HepG2 (cell line): ENCODE measurements at regions not wholly inside any gene's neighbourhood (a gene's known extent, or its start where the extent isn't known, plus 50 kb on each side); places are given as distances from the start of the nearest gene placed in this dataset.

Source experiments
- ATAC-seq: fragments of 200-7000 bp; cut with Tn5 transposase; 3 replicates; pipeline ENCODE4 v1.9.1; 2020; ENCODE audit warnings: mild to moderate bottlenecking, moderate library complexity
- BruUV-seq: library from RNA; stranded (reverse); fragments of 400-500 nt; replicated peaks from 2 replicates; lab custom pipeline; 2021; lab: Mats Ljungman, UMichigan
- CTCF ChIA-PET: fragments of 300-600 bp; formaldehyde crosslinking; extraction: SDS; loops from one replicate; lab custom pipeline; 2021; ENCODE audit warnings: low total read pairs, inconsistent platforms, low intra/inter-chr PET ratio; lab: Yijun Ruan, JAX
- POLR2A ChIA-PET: fragments of 350-600 bp; sonication (Branson Sonifier 250); formaldehyde crosslinking; loops from one replicate; lab custom pipeline; 2020; ENCODE audit warnings: antibody characterized with exemption, inconsistent platforms; lab: Yijun Ruan, JAX
- DNase-seq: peaks from one replicate; pipeline ENCODE4 v3.0.0-alpha.2; 2015; ENCODE audit warnings: low spot score
- FAIRE-seq: peaks from 3 replicates; lab custom pipeline; 2011; peaks lifted over from hg19 to GRCh38; lab: Jason Lieb, UNC
- H2AFZ ChIP-seq: one replicate; pipeline ENCODE4 v1.6.1; 2011; ENCODE audit warnings: low read length, inconsistent platforms
- H3K27ac ChIP-seq: fragments of 300-600 bp; 3 replicates; pipeline ENCODE4 v1.8.0; 2011; ENCODE audit warnings: mixed run types, mild to moderate bottlenecking, mixed read lengths, low read length, inconsistent platforms; ENCODE audit not compliant: insufficient read depth; ENCODE audit errors: extremely low read length
- H3K27me3 ChIP-seq, 2 experiments: fragments of 200-600 bp in 1 of 2; 2 replicates in 1 of 2; 3 replicates in 1 of 2; pipeline versions ENCODE4 v1.6.0 to v1.8.0; 2011; ENCODE audit warnings: low read length in 2 of 2, mild to moderate bottlenecking in 2 of 2, moderate library complexity in 2 of 2, inconsistent platforms in 1 of 2; ENCODE audit not compliant: insufficient read depth in 2 of 2, control insufficient read depth in 1 of 2
- H3K36me3 ChIP-seq, 2 experiments: fragments of 200-600 bp in 1 of 2; replicated peaks in 1 of 2; 2 replicates in 1 of 2; 3 replicates in 1 of 2; pipeline versions ENCODE4 v1.5.1 to v1.8.0; 2011; ENCODE audit warnings: low read length in 2 of 2, inconsistent platforms in 1 of 2; ENCODE audit not compliant: insufficient read depth in 2 of 2, control insufficient read depth in 1 of 2
- H3K4me1 ChIP-seq: 2 replicates; pipeline ENCODE4 v1.5.1; 2012; ENCODE audit warnings: low read length, inconsistent platforms; ENCODE audit not compliant: insufficient read depth
- H3K4me2 ChIP-seq: 2 replicates; pipeline ENCODE4 v1.6.0; 2011; ENCODE audit warnings: low read depth, low read length, inconsistent platforms
- H3K4me3 ChIP-seq, 3 experiments: fragments of 200-600 bp in 1 of 3; sonication (generic), shearing (Covaris generic) in 1 of 3; replicated peaks in 1 of 3; 2 replicates each; pipeline ENCODE4 v1.5.1; 2011 to 2016; ENCODE audit warnings: low read length in 3 of 3, inconsistent platforms in 2 of 3, low read depth in 2 of 3, mild to moderate bottlenecking in 2 of 3, control low read depth in 1 of 3, mixed read lengths in 1 of 3; ENCODE audit not compliant: insufficient read depth in 1 of 3
- H3K79me2 ChIP-seq: one replicate; pipeline ENCODE4 v1.6.1; 2011; ENCODE audit warnings: low read length, inconsistent platforms; ENCODE audit not compliant: insufficient read depth
- H3K9ac ChIP-seq: 2 replicates; pipeline ENCODE4 v1.6.0; 2011; ENCODE audit warnings: mild to moderate bottlenecking, low read depth, low read length, inconsistent platforms; ENCODE audit not compliant: insufficient read depth
- H3K9me3 ChIP-seq: 2 replicates; pipeline ENCODE4 v1.5.1; 2012; ENCODE audit warnings: mild to moderate bottlenecking, low read length
- H4K20me1 ChIP-seq: 2 replicates; pipeline ENCODE4 v1.6.0; 2011; ENCODE audit warnings: inconsistent platforms, mild to moderate bottlenecking, low read length, moderate library complexity; ENCODE audit not compliant: insufficient read depth
- GZF1 ChIP-seq: sonication (generic); formaldehyde crosslinking; IDR thresholded peaks from 2 replicates; pipeline ENCODE4 v1.5.1; 2020; ENCODE audit warnings: mild to moderate bottlenecking, missing genetic modification reagents
- MED13 ChIP-seq: sonication (generic); formaldehyde crosslinking; IDR thresholded peaks from 2 replicates; pipeline ENCODE4 v1.5.0; 2020; ENCODE audit warnings: missing genetic modification reagents
- RBAK ChIP-seq: sonication (generic); formaldehyde crosslinking; IDR thresholded peaks from 2 replicates; pipeline ENCODE4 v1.5.1; 2020; ENCODE audit warnings: mild to moderate bottlenecking, missing genetic modification reagents
- ZNF609 ChIP-seq: sonication (generic); formaldehyde crosslinking; IDR thresholded peaks from 2 replicates; pipeline ENCODE4 v1.4.0; 2020; ENCODE audit warnings: mild to moderate bottlenecking, missing genetic modification reagents, borderline replicate concordance
- ZSCAN22 ChIP-seq: sonication (generic); formaldehyde crosslinking; IDR thresholded peaks from 2 replicates; pipeline ENCODE4 v1.4.0; 2020; ENCODE audit warnings: mild to moderate bottlenecking, missing genetic modification reagents
- WGBS: methylation state at CpG from one replicate; pipeline ENCODE4 v1.1.6; 2017; ENCODE audit warnings: low lambda C conversion rate; 5-methylcytosine and 5-hydroxymethylcytosine counted together
- in situ Hi-C: cut with HindIII; loops from 2 replicates; pipeline ENCODE4 v1.10.0; 2017; ENCODE audit warnings: low pct_unique_long_range_greater_than_20kb; ENCODE audit not compliant: extremely low pct_ligation_motif_present
- intact Hi-C: fragments of 100-400 bp; cut with micrococcal nuclease; formaldehyde crosslinking; loops from one replicate; pipeline ENCODE4 v1.10.0; 2022; ENCODE audit not compliant: unreplicated experiment

DNA sequence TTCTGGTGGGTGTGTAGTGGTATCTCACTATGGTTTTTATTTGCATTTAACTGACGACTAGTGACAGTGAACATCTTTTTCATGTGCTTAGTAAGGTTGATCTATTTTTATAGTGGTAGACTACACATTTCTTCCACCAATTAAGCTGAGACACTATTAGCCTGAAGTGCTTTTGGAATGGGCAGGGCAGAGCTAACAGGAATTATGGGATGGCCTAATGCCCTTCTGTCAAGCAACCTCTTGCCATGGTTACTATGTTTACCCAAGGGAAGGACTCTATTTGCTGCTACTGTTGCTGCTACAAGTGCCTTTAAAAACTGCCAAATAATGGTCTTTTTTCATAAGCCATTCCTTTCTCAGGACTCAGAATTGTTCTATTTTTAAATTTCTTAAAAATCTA lies 676.7 kb upstream of the ACTRT1 start:
- intact Hi-C loops (no loop called here), in situ Hi-C loops (no loop called here)
- ChIA-PET CTCF (no interaction called here), POLR2A (no interaction called here)
- no peak for FAIRE-seq
- H3K27ac ChIP-seq: no peak overlapping the region
- no peaks in the 10 kb centered on the region for H4K20me1 ChIP-seq
- no peak for TF ChIP-seq RBAK (CRISPR knock-in tag)
- no peak for TF ChIP-seq ZSCAN22 (CRISPR knock-in tag)
- TF ChIP-seq ZNF609 (CRISPR knock-in tag): no peak
- no peak for TF ChIP-seq GZF1
- no peak for TF ChIP-seq MED13
- DNase-seq: no peak
- H3K79me2 ChIP-seq: no peaks in the 10 kb centered on the region
- H3K27me3 ChIP-seq: no peaks in the 10 kb centered on the region
- no peak for ATAC-seq
- H3K9ac ChIP-seq: no peak overlapping the region
- H3K4me3 ChIP-seq: no peak overlapping the region
- H3K36me3 ChIP-seq: no peaks in the 10 kb centered on the region
- WGBS: 82% methylated on average over 1 of the region's 1 CpG
- BruUV-seq: no TSS peak
- peaks cover 12% of the 10 kb centered on the region; the same call in 1 of the 2 replicates for H3K4me1 ChIP-seq
- no peak overlapping the region for H2AFZ ChIP-seq
- no peaks in the 10 kb centered on the region for H3K9me3 ChIP-seq
- H3K4me2 ChIP-seq: no peak overlapping the region
